ENCODE measurements at regions not wholly inside any gene's neighbourhood (a gene's known extent, or its start where the extent isn't known, plus 50 kb on each side); places are given as distances from the start of the nearest gene placed in this dataset.

- no peak for TF ChIP-seq POLR2AphosphoS5 (IDR thresholded peaks at IDR 0.05; ENCODE audit: low read length)
- no peak for TF ChIP-seq TCF12 (IDR thresholded peaks at IDR 0.05; ENCODE audit: low read depth, low read length)
- TF ChIP-seq, protein P1, sequence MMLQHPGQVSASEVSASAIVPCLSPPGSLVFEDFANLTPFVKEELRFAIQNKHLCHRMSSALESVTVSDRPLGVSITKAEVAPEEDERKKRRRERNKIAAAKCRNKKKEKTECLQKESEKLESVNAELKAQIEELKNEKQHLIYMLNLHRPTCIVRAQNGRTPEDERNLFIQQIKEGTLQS (IDR thresholded peaks at IDR 0.05; ENCODE audit: borderline replicate concordance, extremely low read depth, low read depth, low read length), result no peak
- TF ChIP-seq, protein P2, sequence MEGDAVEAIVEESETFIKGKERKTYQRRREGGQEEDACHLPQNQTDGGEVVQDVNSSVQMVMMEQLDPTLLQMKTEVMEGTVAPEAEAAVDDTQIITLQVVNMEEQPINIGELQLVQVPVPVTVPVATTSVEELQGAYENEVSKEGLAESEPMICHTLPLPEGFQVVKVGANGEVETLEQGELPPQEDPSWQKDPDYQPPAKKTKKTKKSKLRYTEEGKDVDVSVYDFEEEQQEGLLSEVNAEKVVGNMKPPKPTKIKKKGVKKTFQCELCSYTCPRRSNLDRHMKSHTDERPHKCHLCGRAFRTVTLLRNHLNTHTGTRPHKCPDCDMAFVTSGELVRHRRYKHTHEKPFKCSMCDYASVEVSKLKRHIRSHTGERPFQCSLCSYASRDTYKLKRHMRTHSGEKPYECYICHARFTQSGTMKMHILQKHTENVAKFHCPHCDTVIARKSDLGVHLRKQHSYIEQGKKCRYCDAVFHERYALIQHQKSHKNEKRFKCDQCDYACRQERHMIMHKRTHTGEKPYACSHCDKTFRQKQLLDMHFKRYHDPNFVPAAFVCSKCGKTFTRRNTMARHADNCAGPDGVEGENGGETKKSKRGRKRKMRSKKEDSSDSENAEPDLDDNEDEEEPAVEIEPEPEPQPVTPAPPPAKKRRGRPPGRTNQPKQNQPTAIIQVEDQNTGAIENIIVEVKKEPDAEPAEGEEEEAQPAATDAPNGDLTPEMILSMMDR (IDR thresholded peaks at IDR 0.05 in 2 of 3, conservative IDR thresholded peaks at IDR 0.05 in 1 of 3; ENCODE audit: control insufficient read depth in 2 of 3, extremely low read depth in 1 of 3, insufficient read depth in 1 of 3, low read depth in 3 of 3, low read length in 3 of 3), result no peak
- no peak for TF ChIP-seq ZNF274 (IDR thresholded peaks at IDR 0.05; ENCODE audit: insufficient read depth, insufficient read length)
- TF ChIP-seq CEBPB (IDR thresholded peaks at IDR 0.05; ENCODE audit: borderline replicate concordance in 1 of 2, low read depth in 2 of 2, low read length in 2 of 2), result no peak
- TF ChIP-seq POLR2A (IDR thresholded peaks at IDR 0.05; ENCODE audit: low read depth, low read length), result no peak
These were observed 161.6 kb upstream of the MID1 start for GRCh38 chrX:10781847-10782530.
